H1 (cell line): ENCODE measurements at regions not wholly inside any gene's neighbourhood (a gene's known extent, or its start where the extent isn't known, plus 50 kb on each side); places are given as distances from the start of the nearest gene placed in this dataset.

Experiments
- CHD7 ChIP-seq: fragments of 300-600 bp; sonication (generic); IDR thresholded peaks from 2 replicates; pipeline ENCODE4 v1.7.1; 2012; ENCODE audit warnings: low read length, moderate library complexity, mild to moderate bottlenecking, inconsistent platforms; ENCODE audit not compliant: insufficient replicate concordance

- TF ChIP-seq CHD7, result no peak
These were observed 354.4 kb upstream of the DACH1 start (continued) for GRCh38 chr13:72221276-72221962.
